Astrocyte (in vitro differentiated cells and primary cell): ENCODE measurements at regions not wholly inside any gene's neighbourhood (a gene's known extent, or its start where the extent isn't known, plus 50 kb on each side); places are given as distances from the start of the nearest gene placed in this dataset.
A peak's percentile ranks its signal among the peaks of the same experiment; 100 is the strongest.

ENCODE experiments used
- DNase-seq: peaks from one replicate; pipeline ENCODE4 v3.0.0-alpha.2; 2010; ENCODE audit warnings: low read depth
- FAIRE-seq: peaks from 2 replicates; lab custom pipeline; 2011; peaks lifted over from hg19 to GRCh38; lab: Jason Lieb, UNC
- H2AFZ ChIP-seq: 2 replicates; pipeline ENCODE4 v1.6.0; 2012; ENCODE audit warnings: low read depth, low read length, inconsistent platforms
- H3K27ac ChIP-seq: 2 replicates; pipeline ENCODE4 v1.5.1; 2011; ENCODE audit warnings: low read depth, low read length, inconsistent platforms
- H3K27me3 ChIP-seq: 2 replicates; pipeline ENCODE4 v1.6.0; 2011; ENCODE audit warnings: low read length, inconsistent platforms; ENCODE audit not compliant: insufficient read depth
- H3K36me3 ChIP-seq: 2 replicates; pipeline ENCODE4 v1.5.1; 2011; ENCODE audit warnings: low read length, inconsistent platforms; ENCODE audit not compliant: insufficient read depth
- H3K4me1 ChIP-seq: 2 replicates; pipeline ENCODE4 v1.5.1; 2011; ENCODE audit warnings: low read length, inconsistent platforms; ENCODE audit not compliant: insufficient read depth
- H3K4me2 ChIP-seq: 2 replicates; pipeline ENCODE4 v1.6.0; 2012; ENCODE audit warnings: low read length, inconsistent platforms
- H3K4me3 ChIP-seq: 2 replicates; pipeline ENCODE4 v1.5.1; 2011; ENCODE audit warnings: low read depth, mild to moderate bottlenecking, low read length, inconsistent platforms; ENCODE audit not compliant: insufficient read depth
- H3K79me2 ChIP-seq: 2 replicates; pipeline ENCODE4 v1.6.0; 2012; ENCODE audit warnings: mild to moderate bottlenecking, low read length, inconsistent platforms; ENCODE audit not compliant: insufficient read depth
- H3K9ac ChIP-seq: 2 replicates; pipeline ENCODE4 v1.6.0; 2012; ENCODE audit warnings: mild to moderate bottlenecking, low read length, inconsistent platforms
- H3K9me3 ChIP-seq: 2 replicates; pipeline ENCODE4 v1.5.1; 2012; ENCODE audit warnings: low read depth, mild to moderate bottlenecking, low read length, inconsistent platforms; ENCODE audit not compliant: insufficient read depth
- H4K20me1 ChIP-seq: 2 replicates; pipeline ENCODE4 v1.6.0; 2012; ENCODE audit warnings: low read length, inconsistent platforms; ENCODE audit not compliant: insufficient read depth
- H3K27ac Mint-ChIP-seq: one replicate; pipeline ENCODE4 v1.8.0; 2021; ENCODE audit warnings: mild to moderate bottlenecking, mixed read lengths; ENCODE audit not compliant: unreplicated experiment
- H3K27me3 Mint-ChIP-seq: one replicate; pipeline ENCODE4 v1.8.0; 2021; ENCODE audit warnings: low read depth, mixed read lengths; ENCODE audit not compliant: unreplicated experiment
- H3K36me3 Mint-ChIP-seq: one replicate; pipeline ENCODE4 v1.8.0; 2021; ENCODE audit warnings: low read depth, mixed read lengths; ENCODE audit not compliant: unreplicated experiment
- H3K4me1 Mint-ChIP-seq: one replicate; pipeline ENCODE4 v1.8.0; 2021; ENCODE audit warnings: low read depth, mixed read lengths; ENCODE audit not compliant: unreplicated experiment
- H3K4me3 Mint-ChIP-seq: one replicate; pipeline ENCODE4 v1.8.0; 2021; ENCODE audit warnings: mild to moderate bottlenecking, moderate library complexity, mixed read lengths; ENCODE audit not compliant: unreplicated experiment
- H3K9me3 Mint-ChIP-seq: one replicate; pipeline ENCODE4 v1.8.0; 2021; ENCODE audit warnings: mild to moderate bottlenecking, mixed read lengths; ENCODE audit not compliant: unreplicated experiment
- CTCF ChIP-seq: IDR thresholded peaks from 2 replicates; pipeline ENCODE4 v1.5.1; 2011; ENCODE audit warnings: low read depth, mild to moderate bottlenecking, inconsistent platforms, low read length, moderate library complexity; ENCODE audit not compliant: insufficient read depth
- EZH2 ChIP-seq: IDR thresholded peaks from 2 replicates; pipeline ENCODE4 v1.6.1; 2012; ENCODE audit warnings: mild to moderate bottlenecking, low read length, inconsistent platforms; ENCODE audit not compliant: insufficient read depth

- no peaks in the 10 kb centered on the region for H3K9me3 Mint-ChIP-seq
- no peaks in the 10 kb centered on the region for H3K27me3 ChIP-seq
- H3K27me3 Mint-ChIP-seq: no peaks in the 10 kb centered on the region
- no peak overlapping the region for H3K27ac ChIP-seq
- no peak overlapping the region for H3K4me2 ChIP-seq
- H2AFZ ChIP-seq: no peak overlapping the region
- no peaks in the 10 kb centered on the region for H3K79me2 ChIP-seq
- H3K27ac Mint-ChIP-seq: no peak overlapping the region
- H3K9me3 ChIP-seq: no peaks in the 10 kb centered on the region
- H3K36me3 ChIP-seq: no peaks in the 10 kb centered on the region
- no peak overlapping the region for H3K4me3 Mint-ChIP-seq
- H3K4me1 ChIP-seq: peaks cover 9% of the 10 kb centered on the region
- H3K4me1 Mint-ChIP-seq: peaks cover 6% of the 10 kb centered on the region
- no peak overlapping the region for H3K4me3 ChIP-seq
- no peaks in the 10 kb centered on the region for H4K20me1 ChIP-seq
- FAIRE-seq (no peak), DNase-seq (no peak)
- no peaks in the 10 kb centered on the region for H3K36me3 Mint-ChIP-seq
- no peak overlapping the region for H3K9ac ChIP-seq
- TF ChIP-seq EZH2 (no peak), CTCF (no peak)
These were observed 1020.0 kb upstream of the ARRDC3 start for GRCh38 chr5:92402956-92403702.

- TF ChIP-seq EZH2 (no peak), CTCF (no peak)
- FAIRE-seq (no peak), DNase-seq (peak; percentile 57)
- Histone ChIP-seq H3K4me3 (no peak overlapping the region), H3K27ac (peak overlapping the region; percentile 55), H3K4me1 (peaks cover 9% of the 10 kb centered on the region), H3K79me2 (no peaks in the 10 kb centered on the region), H3K4me2 (peak overlapping the region; percentile 29), H3K36me3 (no peaks in the 10 kb centered on the region), H3K9ac (peak overlapping the region; percentile 42), H3K27me3 (no peaks in the 10 kb centered on the region), H2AFZ (no peak overlapping the region), H4K20me1 (no peaks in the 10 kb centered on the region), H3K9me3 (no peaks in the 10 kb centered on the region)
- Mint-ChIP-seq H3K27me3 (no peaks in the 10 kb centered on the region), H3K4me3 (no peak overlapping the region), H3K27ac (no peak overlapping the region), H3K4me1 (peaks cover 6% of the 10 kb centered on the region), H3K36me3 (no peaks in the 10 kb centered on the region), H3K9me3 (no peaks in the 10 kb centered on the region)
These were observed 1018.9 kb upstream of the ARRDC3 start for GRCh38 chr5:92402045-92402444.

GRCh38 chr5:92401492-92401891, 1018.4 kb upstream of the ARRDC3 start:
- Histone ChIP-seq H2AFZ (peak overlapping the region; percentile 67), H3K4me2 (peak overlapping the region; percentile 29), H4K20me1 (no peaks in the 10 kb centered on the region), H3K4me3 (no peak overlapping the region), H3K9me3 (no peaks in the 10 kb centered on the region), H3K27ac (peak overlapping the region; percentile 55), H3K36me3 (no peaks in the 10 kb centered on the region), H3K27me3 (no peaks in the 10 kb centered on the region), H3K79me2 (no peaks in the 10 kb centered on the region), H3K9ac (peak overlapping the region; percentile 42), H3K4me1 (peaks cover 9% of the 10 kb centered on the region)
- peaks cover 6% of the 10 kb centered on the region for H3K4me1 Mint-ChIP-seq
- H3K9me3 Mint-ChIP-seq: no peaks in the 10 kb centered on the region
- no peaks in the 10 kb centered on the region for H3K36me3 Mint-ChIP-seq
- DNase-seq: peak; percentile 71
- H3K27ac Mint-ChIP-seq: no peak overlapping the region
- no peaks in the 10 kb centered on the region for H3K27me3 Mint-ChIP-seq
- no peak overlapping the region for H3K4me3 Mint-ChIP-seq
- FAIRE-seq: peak; percentile 5
- TF ChIP-seq CTCF: no peak
- no peak for TF ChIP-seq EZH2
